A673 (cell line): ENCODE measurements at regions not wholly inside any gene's neighbourhood (a gene's known extent, or its start where the extent isn't known, plus 50 kb on each side); places are given as distances from the start of the nearest gene placed in this dataset.

Experiments
- CTCF ChIP-seq: fragments of 300-800, 200-600 bp; sonication (generic); conservative IDR thresholded peaks from 2 replicates; pipeline ENCODE4 v1.5.1; 2017; ENCODE audit warnings: low read depth, mild to moderate bottlenecking, antibody characterized with exemption, low read length, moderate library complexity, mixed read lengths
- EZH2 ChIP-seq: fragments of 200-600 bp; sonication (generic); IDR thresholded peaks from 2 replicates; pipeline ENCODE4 v1.6.1; 2017; ENCODE audit warnings: borderline replicate concordance, low read depth, mild to moderate bottlenecking, mixed read lengths, antibody characterized with exemption, low read length; ENCODE audit not compliant: poor library complexity, severe bottlenecking

- no peak for TF ChIP-seq CTCF
- no peak for TF ChIP-seq EZH2
Observed at GRCh38 chr4:142952821-142953580, 106.9 kb upstream of the INPP4B start.
